Prostate gland (tissue), 2 donors: ENCODE measurements at regions not wholly inside any gene's neighbourhood (a gene's known extent, or its start where the extent isn't known, plus 50 kb on each side); places are given as distances from the start of the nearest gene placed in this dataset.
A peak's percentile ranks its signal among the peaks of the same experiment; 100 is the strongest.

Experiments
- DNase-seq: peaks from one replicate; pipeline ENCODE4 v3.0.0-alpha.2; 2019; ENCODE audit warnings: low spot score
- H3K27ac ChIP-seq, 2 donors: fragments of 200-600 bp; sonication (generic); 2 replicates each; pipeline ENCODE4 v1.5.1; 2017 to 2019
- H3K27me3 ChIP-seq: fragments of 200-600 bp; sonication (generic); replicated peaks from 2 replicates; pipeline ENCODE4 v1.5.1; 2019; ENCODE audit not compliant: insufficient read depth
- H3K36me3 ChIP-seq, 2 donors: fragments of 200-600 bp; sonication (generic); 1 replicate in 1 of 2; 2 replicates in 1 of 2; pipeline versions ENCODE4 v1.5.1 to v1.8.1; 2017 to 2019
- H3K4me1 ChIP-seq: fragments of 200-600 bp; sonication (generic); replicated peaks from 2 replicates; pipeline ENCODE4 v1.5.1; 2019
- H3K4me3 ChIP-seq, 2 donors: fragments of 200-600 bp; sonication (generic); 2 replicates each; pipeline ENCODE4 v1.5.1; 2017 to 2019
- H3K9me3 ChIP-seq: fragments of 200-600 bp; sonication (generic); 2 replicates; pipeline ENCODE4 v1.5.1; 2017
- POLR2A ChIP-seq: fragments of 450-650 bp; IDR thresholded peaks from one replicate; pipeline ENCODE4 v1.6.1; 2016; ENCODE audit warnings: antibody characterized with exemption, mild to moderate bottlenecking
- POLR2AphosphoS5 ChIP-seq: sonication (generic); formaldehyde crosslinking; IDR thresholded peaks from one replicate; pipeline ENCODE4 v1.6.1; 2017; ENCODE audit warnings: antibody characterized with exemption
- WGBS: methylation state at CpG from one replicate; pipeline ENCODE4 v1.1.5; 2018; 5-methylcytosine and 5-hydroxymethylcytosine counted together
- intact Hi-C: fragments of 100-400 bp; cut with DNase I; formaldehyde crosslinking; loops from one replicate; pipeline ENCODE4 v1.14.2; 2022
- TF ChIP-seq, protein P1 (sequence below), 4 experiments: fragments of 200-600 bp in 2 of 4; fragments of 450-650 bp in 2 of 4; sonication (generic) in 2 of 4; IDR thresholded peaks; 1 replicate in 3 of 4; 2 replicates in 1 of 4; pipeline ENCODE4 v1.5.1; 2016 to 2019; ENCODE audit warnings: antibody characterized with exemption in 4 of 4, mild to moderate bottlenecking in 2 of 4, moderate library complexity in 2 of 4

DNA sequence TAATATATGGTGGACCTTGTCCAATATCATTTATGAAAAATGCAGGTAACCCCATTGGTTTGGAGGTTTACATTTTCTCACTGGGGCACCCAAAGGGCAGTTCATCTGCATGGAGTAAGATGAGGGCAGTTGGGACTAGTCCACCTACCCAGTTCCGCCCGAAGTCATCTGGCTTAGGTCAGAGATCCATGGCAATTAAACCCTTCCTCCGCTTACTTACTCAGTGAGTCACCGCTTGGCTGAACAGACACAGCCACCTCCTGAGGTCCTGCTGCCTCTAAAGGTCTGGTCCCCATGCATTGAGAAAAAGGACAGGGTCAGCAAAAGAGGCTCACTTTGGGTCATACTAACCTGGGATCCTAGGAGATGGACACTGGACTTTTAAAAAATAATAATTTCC lies 102.9 kb upstream of the PRL start:
- intact Hi-C loops, result no loop called here
- no peaks in the 10 kb centered on the region for H3K4me1 ChIP-seq
- no peak for DNase-seq
- H3K9me3 ChIP-seq, result no peaks in the 10 kb centered on the region
- no peak overlapping the region for H3K4me3 ChIP-seq
- no peaks in the 10 kb centered on the region for H3K27me3 ChIP-seq
- TF ChIP-seq, protein P1, sequence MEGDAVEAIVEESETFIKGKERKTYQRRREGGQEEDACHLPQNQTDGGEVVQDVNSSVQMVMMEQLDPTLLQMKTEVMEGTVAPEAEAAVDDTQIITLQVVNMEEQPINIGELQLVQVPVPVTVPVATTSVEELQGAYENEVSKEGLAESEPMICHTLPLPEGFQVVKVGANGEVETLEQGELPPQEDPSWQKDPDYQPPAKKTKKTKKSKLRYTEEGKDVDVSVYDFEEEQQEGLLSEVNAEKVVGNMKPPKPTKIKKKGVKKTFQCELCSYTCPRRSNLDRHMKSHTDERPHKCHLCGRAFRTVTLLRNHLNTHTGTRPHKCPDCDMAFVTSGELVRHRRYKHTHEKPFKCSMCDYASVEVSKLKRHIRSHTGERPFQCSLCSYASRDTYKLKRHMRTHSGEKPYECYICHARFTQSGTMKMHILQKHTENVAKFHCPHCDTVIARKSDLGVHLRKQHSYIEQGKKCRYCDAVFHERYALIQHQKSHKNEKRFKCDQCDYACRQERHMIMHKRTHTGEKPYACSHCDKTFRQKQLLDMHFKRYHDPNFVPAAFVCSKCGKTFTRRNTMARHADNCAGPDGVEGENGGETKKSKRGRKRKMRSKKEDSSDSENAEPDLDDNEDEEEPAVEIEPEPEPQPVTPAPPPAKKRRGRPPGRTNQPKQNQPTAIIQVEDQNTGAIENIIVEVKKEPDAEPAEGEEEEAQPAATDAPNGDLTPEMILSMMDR (IDR thresholded peaks at IDR 0.05), result no peak
- TF ChIP-seq POLR2AphosphoS5 (no peak), POLR2A (no peak)
- H3K27ac ChIP-seq, result no peak overlapping the region
- WGBS, result 94% methylated on average over 4 of the region's 4 CpGs
- H3K36me3 ChIP-seq, result no peaks in the 10 kb centered on the region

DNA sequence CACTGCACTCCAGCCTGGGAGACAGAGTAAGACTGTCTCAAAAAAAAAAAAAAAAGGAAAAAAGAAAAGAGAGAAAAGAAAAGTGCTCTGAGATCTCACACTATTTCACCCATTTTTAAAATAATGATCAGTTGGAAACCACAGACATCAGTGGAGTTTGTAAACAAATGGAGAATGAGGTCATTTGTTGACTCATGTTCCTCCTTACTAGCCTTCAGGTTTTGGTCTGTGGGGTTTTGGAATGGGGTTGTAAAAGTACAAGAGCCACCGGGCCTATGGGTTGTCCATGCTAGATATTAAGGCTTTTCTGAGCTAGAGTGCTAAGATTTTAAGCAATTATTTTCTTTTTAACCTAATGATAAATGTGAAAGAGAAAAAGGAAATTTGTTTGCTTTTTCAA lies 104.4 kb upstream of the PRL start:
- TF ChIP-seq POLR2AphosphoS5 (no peak), POLR2A (no peak)
- TF ChIP-seq, protein P1 (IDR thresholded peaks at IDR 0.05), result no peak
- H3K36me3 ChIP-seq, result no peaks in the 10 kb centered on the region
- no peak overlapping the region for H3K4me3 ChIP-seq
- 88% methylated on average over 1 of the region's 1 CpG for WGBS
- H3K4me1 ChIP-seq, result no peaks in the 10 kb centered on the region
- no peaks in the 10 kb centered on the region for H3K27me3 ChIP-seq
- intact Hi-C loops, result no loop called here
- no peak for DNase-seq
- no peaks in the 10 kb centered on the region for H3K9me3 ChIP-seq
- no peak overlapping the region for H3K27ac ChIP-seq

DNA sequence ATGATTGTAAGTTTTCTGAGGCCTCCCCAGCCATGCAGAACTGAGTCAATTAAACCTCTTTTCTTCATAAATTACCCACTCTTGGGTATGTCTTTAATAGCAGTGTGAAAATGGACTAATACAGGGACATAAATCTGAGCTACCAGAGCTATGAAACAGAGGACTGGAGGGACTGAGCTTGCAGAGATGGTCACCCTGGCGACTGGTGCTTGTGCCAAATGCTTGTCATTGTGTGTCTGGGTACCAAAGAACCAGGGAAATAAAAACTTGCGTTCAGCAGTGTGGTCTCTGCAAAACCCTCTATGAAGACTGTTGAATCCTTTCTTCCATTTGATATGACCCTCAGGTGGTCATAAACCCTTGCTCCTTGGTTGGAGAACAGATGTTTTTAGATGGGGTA lies 105.1 kb upstream of the PRL start:
- H3K4me1 ChIP-seq, result no peaks in the 10 kb centered on the region
- WGBS, result 84% methylated on average over 2 of the region's 2 CpGs
- intact Hi-C loops, result no loop called here
- H3K27me3 ChIP-seq, result no peaks in the 10 kb centered on the region
- H3K4me3 ChIP-seq, result no peak overlapping the region
- TF ChIP-seq, protein P1 (IDR thresholded peaks at IDR 0.05), result no peak
- no peak for TF ChIP-seq POLR2AphosphoS5
- no peak for TF ChIP-seq POLR2A
- no peak overlapping the region for H3K27ac ChIP-seq
- DNase-seq, result no peak
- no peaks in the 10 kb centered on the region for H3K9me3 ChIP-seq
- no peaks in the 10 kb centered on the region for H3K36me3 ChIP-seq

DNA sequence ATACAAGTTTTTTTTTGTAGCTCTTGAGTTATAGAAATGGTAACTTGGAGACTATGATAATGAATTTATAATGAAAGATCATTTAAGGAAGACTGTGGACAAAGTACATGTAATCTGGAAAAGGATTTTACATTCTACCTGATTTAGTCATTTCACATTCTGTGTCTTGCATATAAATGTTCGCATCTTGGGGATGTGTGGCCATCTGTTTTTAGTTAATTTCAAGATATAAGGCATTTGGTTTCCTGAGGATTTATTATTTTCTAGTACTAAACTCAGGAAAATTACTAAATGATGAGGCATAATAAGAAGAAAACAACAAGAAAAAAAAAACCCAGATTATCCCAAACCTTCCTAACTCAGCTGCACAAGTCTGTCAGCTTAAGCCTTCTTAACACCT lies 112.7 kb upstream of the PRL start:
- no peaks in the 10 kb centered on the region for H3K9me3 ChIP-seq
- no peaks in the 10 kb centered on the region for H3K4me1 ChIP-seq
- no peaks in the 10 kb centered on the region for H3K36me3 ChIP-seq
- H3K4me3 ChIP-seq, result no peak overlapping the region
- no peak for DNase-seq
- no peaks in the 10 kb centered on the region for H3K27me3 ChIP-seq
- TF ChIP-seq, protein P1 (IDR thresholded peaks at IDR 0.05), result no peak
- TF ChIP-seq POLR2A, result no peak
- no peak overlapping the region for H3K27ac ChIP-seq
- intact Hi-C loops, result no loop called here
- 98% methylated on average over 1 of the region's 1 CpG for WGBS

DNA sequence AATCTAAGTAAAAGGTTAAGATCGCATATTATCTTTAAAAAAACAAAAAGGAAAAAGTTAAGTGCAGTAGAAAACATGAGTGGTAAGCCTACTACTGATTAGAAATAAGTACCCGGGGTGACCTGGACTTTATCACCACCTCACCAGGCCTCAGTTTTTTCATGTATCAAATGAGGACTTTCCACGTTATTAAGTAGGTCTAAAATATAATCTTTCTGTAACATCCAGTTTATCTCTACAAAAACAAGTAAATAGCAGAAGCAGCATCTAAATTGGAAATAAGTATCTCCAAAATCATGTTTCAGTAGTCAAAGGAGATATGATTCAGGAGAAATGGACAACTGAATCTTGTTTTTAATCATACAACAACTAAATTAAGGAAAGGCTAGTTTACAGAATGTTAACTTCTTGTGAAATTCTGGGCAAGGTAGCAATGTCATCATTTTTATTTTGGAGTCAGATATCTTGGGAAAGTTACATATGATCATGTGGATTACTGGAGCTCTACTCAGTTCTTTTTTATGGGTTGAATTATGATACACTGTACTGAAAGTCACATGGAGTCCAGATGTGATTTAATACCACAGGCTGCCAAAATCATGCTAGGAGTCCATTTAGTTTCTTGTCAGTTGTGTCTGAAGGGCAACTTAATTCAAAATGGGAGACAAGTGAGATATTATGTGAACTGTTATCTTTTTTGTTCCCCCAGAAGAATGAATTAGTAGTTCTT lies 114.7 kb upstream of the PRL start:
- H3K27ac ChIP-seq, result no peak overlapping the region
- H3K36me3 ChIP-seq, result no peaks in the 10 kb centered on the region
- TF ChIP-seq, protein P1 (IDR thresholded peaks at IDR 0.05), result no peak
- TF ChIP-seq POLR2AphosphoS5 (peak; percentile 10), POLR2A (no peak)
- no peak overlapping the region for H3K4me3 ChIP-seq
- no peak for DNase-seq
- intact Hi-C loops, result no loop called here
- 80% methylated on average over 3 of the region's 3 CpGs for WGBS
- H3K27me3 ChIP-seq, result no peaks in the 10 kb centered on the region
- H3K9me3 ChIP-seq, result no peaks in the 10 kb centered on the region
- no peaks in the 10 kb centered on the region for H3K4me1 ChIP-seq
